Choroid plexus epithelial cell (primary cell): ENCODE measurements at regions not wholly inside any gene's neighbourhood (a gene's known extent, or its start where the extent isn't known, plus 50 kb on each side); places are given as distances from the start of the nearest gene placed in this dataset.
A peak's percentile ranks its signal among the peaks of the same experiment; 100 is the strongest.
"Not testable (repeated sequence)": the region's sequence is repeated elsewhere in the genome, so short reads cannot be mapped to it uniquely, and the experiment has no call there.

ENCODE experiments used
- DNase-seq: peaks from one replicate; pipeline ENCODE4 v3.0.0-alpha.2; 2010; ENCODE audit warnings: low read depth
- H3K4me3 ChIP-seq: 2 replicates; pipeline ENCODE4 v1.5.1; 2011; ENCODE audit warnings: low read depth, mild to moderate bottlenecking, control low read depth, low read length, moderate library complexity
- CTCF ChIP-seq: conservative IDR thresholded peaks from 2 replicates; pipeline ENCODE4 v1.5.1; 2011; ENCODE audit warnings: low read depth, mild to moderate bottlenecking, control low read depth, inconsistent platforms, low read length, moderate library complexity

- no peak for DNase-seq
- TF ChIP-seq CTCF, result no peak
- H3K4me3 ChIP-seq, result no peak overlapping the region
Measured at GRCh38 chr1:217133092-217133491, 409.9 kb upstream of the ESRRG start.

- not testable (repeated sequence) for DNase-seq, H3K4me3 ChIP-seq
Measured at GRCh38 chr1:217123340-217123739, 400.1 kb upstream of the ESRRG start.

DNA sequence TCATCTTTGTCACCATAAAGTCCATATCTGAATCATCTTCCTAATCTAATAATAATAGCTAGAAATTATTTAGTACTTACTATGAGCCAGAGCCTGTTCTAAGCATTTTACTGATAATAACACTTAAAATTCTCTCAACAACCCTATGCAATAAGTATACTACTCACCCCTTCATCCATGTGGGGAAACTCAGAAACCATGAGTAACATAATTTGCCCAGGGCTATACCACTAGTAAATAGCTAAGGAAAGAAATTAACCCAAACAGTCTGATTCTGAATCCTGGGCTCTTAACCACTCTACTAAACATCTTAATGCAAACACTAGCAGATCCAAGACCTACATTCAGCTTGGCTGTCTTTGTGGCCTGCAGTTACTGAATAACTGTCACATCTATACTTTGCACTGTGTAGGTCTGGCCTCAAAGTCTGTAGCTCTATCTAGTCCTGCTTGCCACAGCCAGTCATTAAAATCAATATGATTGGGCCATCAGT is 394.8 kb upstream of the ESRRG start:
- TF ChIP-seq CTCF, result no peak
- no peak overlapping the region for H3K4me3 ChIP-seq
- no peak for DNase-seq

DNA sequence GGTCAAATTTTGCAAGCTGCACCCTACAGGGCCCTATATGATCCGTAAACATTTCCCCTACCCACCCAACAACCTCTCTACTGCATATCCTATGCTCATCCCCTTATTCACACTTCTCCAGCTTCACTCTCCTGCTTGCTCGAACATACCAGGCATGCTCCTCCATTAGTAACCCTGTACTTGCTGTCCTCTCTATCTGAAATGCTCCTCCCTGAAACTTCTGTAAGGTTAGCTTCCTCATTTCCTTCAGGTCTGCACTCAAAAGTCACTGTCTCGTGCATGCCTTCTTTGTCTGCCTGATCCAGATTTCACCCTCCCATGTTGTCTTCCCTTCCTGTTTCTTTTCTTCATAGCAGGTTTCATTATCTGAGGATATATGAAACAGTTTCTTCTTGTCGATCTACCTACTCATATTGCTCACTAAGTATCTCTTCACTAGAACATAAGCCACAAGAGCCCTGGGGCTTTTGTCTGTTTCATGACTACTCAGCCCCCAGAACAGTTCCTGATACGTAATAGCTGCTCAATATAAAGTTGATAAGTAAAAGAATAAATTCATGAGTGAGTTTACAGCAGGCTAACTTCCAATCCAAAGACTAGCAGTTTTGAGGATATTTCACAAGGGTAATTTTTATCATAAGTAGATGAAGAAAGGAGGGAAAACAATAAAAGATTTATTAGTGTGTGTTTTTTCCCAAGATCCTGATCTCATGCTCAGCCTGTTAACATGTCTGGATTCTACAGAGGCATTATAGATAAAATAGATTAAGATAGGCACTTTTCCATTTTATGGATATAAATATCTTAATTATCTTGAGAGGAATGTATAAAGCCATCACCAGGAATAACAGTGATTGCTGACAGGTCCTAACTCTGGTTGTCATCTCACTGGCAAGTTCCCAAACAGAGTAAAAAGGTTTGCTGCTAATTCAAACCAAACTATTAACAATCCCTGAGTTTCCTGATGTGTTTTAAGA is 392.5 kb upstream of the ESRRG start:
- no peak overlapping the region for H3K4me3 ChIP-seq
- no peak for TF ChIP-seq CTCF
- no peak for DNase-seq

DNA sequence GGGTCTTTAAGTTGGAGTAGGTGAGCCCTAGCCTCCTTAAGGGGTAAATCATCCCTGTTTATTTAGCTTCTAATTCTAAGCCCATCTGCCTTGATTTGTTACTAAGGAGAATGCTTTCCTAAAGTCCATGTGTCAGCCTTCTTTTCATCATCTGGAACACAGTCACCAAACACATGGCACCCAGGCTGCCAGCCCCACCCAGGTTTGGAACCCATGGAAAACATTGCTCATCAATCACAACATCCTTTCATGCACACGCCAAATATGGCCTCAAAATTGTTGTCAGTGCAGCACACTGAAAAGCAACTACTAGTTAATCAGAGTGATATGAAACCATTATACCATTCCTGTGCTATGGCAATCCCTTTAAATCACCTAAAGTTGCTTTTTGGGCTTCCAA is 386.7 kb upstream of the ESRRG start:
- no peak for TF ChIP-seq CTCF
- H3K4me3 ChIP-seq, result no peak overlapping the region
- no peak for DNase-seq

GRCh38 chr1:217106231-217106901 is 383.1 kb upstream of the ESRRG start:
- no peak for TF ChIP-seq CTCF
- DNase-seq, result peak; percentile 17
- no peak overlapping the region for H3K4me3 ChIP-seq

GRCh38 chr1:217105437-217105836 is 382.2 kb upstream of the ESRRG start:
- no peak for TF ChIP-seq CTCF
- no peak overlapping the region for H3K4me3 ChIP-seq
- no peak for DNase-seq
